ENCODE measurements at regions not wholly inside any gene's neighbourhood (a gene's known extent, or its start where the extent isn't known, plus 50 kb on each side); places are given as distances from the start of the nearest gene placed in this dataset.
"Not testable (repeated sequence)": the region's sequence is repeated elsewhere in the genome, so short reads cannot be mapped to it uniquely, and the experiment has no call there.

DNA sequence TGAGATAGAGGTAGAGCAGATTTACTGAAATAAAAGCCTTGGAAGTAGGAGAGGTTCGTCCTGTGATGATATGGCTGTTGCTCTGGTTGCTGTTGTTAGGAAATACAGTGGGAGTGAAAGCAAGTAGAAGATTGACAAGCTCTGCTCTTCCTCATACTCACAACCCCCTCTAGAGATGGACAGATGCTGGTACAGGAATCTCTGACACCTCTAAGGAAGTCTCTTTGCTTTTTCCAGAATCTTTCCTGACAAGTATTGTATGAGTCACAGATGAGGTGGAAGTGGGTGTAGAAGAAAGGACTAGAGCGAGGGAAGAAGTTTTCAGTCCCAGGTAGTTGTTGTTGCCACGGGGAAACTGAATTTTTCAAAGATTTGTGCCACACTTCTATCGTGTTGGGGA, 337.8 kb downstream of the RPIA start:
- TF ChIP-seq, protein P1, sequence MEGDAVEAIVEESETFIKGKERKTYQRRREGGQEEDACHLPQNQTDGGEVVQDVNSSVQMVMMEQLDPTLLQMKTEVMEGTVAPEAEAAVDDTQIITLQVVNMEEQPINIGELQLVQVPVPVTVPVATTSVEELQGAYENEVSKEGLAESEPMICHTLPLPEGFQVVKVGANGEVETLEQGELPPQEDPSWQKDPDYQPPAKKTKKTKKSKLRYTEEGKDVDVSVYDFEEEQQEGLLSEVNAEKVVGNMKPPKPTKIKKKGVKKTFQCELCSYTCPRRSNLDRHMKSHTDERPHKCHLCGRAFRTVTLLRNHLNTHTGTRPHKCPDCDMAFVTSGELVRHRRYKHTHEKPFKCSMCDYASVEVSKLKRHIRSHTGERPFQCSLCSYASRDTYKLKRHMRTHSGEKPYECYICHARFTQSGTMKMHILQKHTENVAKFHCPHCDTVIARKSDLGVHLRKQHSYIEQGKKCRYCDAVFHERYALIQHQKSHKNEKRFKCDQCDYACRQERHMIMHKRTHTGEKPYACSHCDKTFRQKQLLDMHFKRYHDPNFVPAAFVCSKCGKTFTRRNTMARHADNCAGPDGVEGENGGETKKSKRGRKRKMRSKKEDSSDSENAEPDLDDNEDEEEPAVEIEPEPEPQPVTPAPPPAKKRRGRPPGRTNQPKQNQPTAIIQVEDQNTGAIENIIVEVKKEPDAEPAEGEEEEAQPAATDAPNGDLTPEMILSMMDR (IDR thresholded peaks at IDR 0.05; ENCODE audit: poor library complexity, severe bottlenecking): not testable (repeated sequence)
- TF ChIP-seq TAF1 (IDR thresholded peaks at IDR 0.05; ENCODE audit: low read depth); POLR2AphosphoS5 (IDR thresholded peaks at IDR 0.05); EZH2 (IDR thresholded peaks at IDR 0.05; ENCODE audit: borderline replicate concordance, insufficient read depth, low read length, poor library complexity, severe bottlenecking); MXI1 (conservative IDR thresholded peaks at IDR 0.05; ENCODE audit: poor library complexity, severe bottlenecking); EP300 (conservative IDR thresholded peaks at IDR 0.05; ENCODE audit: poor library complexity, severe bottlenecking): not testable (repeated sequence)
